SK-N-SH treated with all-trans-retinoic acid at 6 μM for 48 hours (cell line): ENCODE measurements at regions not wholly inside any gene's neighbourhood (a gene's known extent, or its start where the extent isn't known, plus 50 kb on each side); places are given as distances from the start of the nearest gene placed in this dataset.

Experiments
- ATAC-seq: fragments of 200-7000 bp; cut with Tn5 transposase; 3 replicates; pipeline ENCODE4 v1.9.1; 2020; ENCODE audit warnings: mild to moderate bottlenecking, moderate library complexity
- ARNTL ChIP-seq: fragments of 450-650 bp; formaldehyde crosslinking; IDR thresholded peaks from 2 replicates; pipeline ENCODE4 v1.5.0; 2020; ENCODE audit warnings: low read depth, mild to moderate bottlenecking, moderate library complexity, borderline replicate concordance
- BACH2 ChIP-seq: fragments of 250-450 bp; sonication (Bioruptor Pico); IDR thresholded peaks from 2 replicates; pipeline ENCODE4 v1.9.0; 2021; ENCODE audit warnings: mild to moderate bottlenecking, borderline replicate concordance
- CREB5 ChIP-seq: fragments of 250-450 bp; sonication (Bioruptor Pico); IDR thresholded peaks from 2 replicates; pipeline ENCODE4 v1.5.1; 2020; ENCODE audit warnings: low read depth, mild to moderate bottlenecking, moderate library complexity
- CSDC2 ChIP-seq: fragments of 250-450 bp; sonication (Bioruptor Pico); IDR thresholded peaks from 2 replicates; pipeline ENCODE4 v1.5.0; 2020; ENCODE audit warnings: mild to moderate bottlenecking, moderate library complexity
- CSRNP3 ChIP-seq: fragments of 250-450 bp; sonication (Bioruptor Pico); IDR thresholded peaks from 2 replicates; pipeline ENCODE4 v1.5.1; 2021; ENCODE audit warnings: mild to moderate bottlenecking, moderate library complexity
- ESRRG ChIP-seq: fragments of 250-450 bp; sonication (Bioruptor Pico); IDR thresholded peaks from 2 replicates; pipeline ENCODE4 v1.6.1; 2021; ENCODE audit warnings: mild to moderate bottlenecking
- GLIS3 ChIP-seq: fragments of 250-450 bp; sonication (Bioruptor Pico); IDR thresholded peaks from 2 replicates; pipeline ENCODE4 v1.5.0; 2020; ENCODE audit warnings: mild to moderate bottlenecking, moderate library complexity
- ISL1 ChIP-seq: fragments of 250-450 bp; sonication (Bioruptor Pico); IDR thresholded peaks from 2 replicates; pipeline ENCODE4 v2.1.2; 2022; ENCODE audit warnings: mild to moderate bottlenecking, moderate library complexity
- OSR1 ChIP-seq: fragments of 250-450 bp; sonication (Bioruptor Pico); IDR thresholded peaks from 2 replicates; pipeline ENCODE4 v1.8.0; 2022; ENCODE audit warnings: moderate library complexity, mild to moderate bottlenecking, inconsistent platforms
- PATZ1 ChIP-seq: fragments of 250-450 bp; sonication (Bioruptor Pico); IDR thresholded peaks from 2 replicates; pipeline ENCODE4 v1.8.0; 2020; ENCODE audit warnings: mild to moderate bottlenecking, moderate library complexity, borderline replicate concordance
- POU6F1 ChIP-seq: fragments of 250-450 bp; sonication (Bioruptor Pico); IDR thresholded peaks from 2 replicates; pipeline ENCODE4 v1.8.0; 2021; ENCODE audit warnings: low read depth, mild to moderate bottlenecking, moderate library complexity, borderline replicate concordance
- PPARA ChIP-seq: fragments of 250-450 bp; sonication (Bioruptor Pico); IDR thresholded peaks from 2 replicates; pipeline ENCODE4 v1.5.0; 2020; ENCODE audit warnings: mild to moderate bottlenecking, borderline replicate concordance
- RARB ChIP-seq: fragments of 250-450 bp; sonication (Bioruptor Pico); IDR thresholded peaks from 2 replicates; pipeline ENCODE4 v1.8.0; 2021; ENCODE audit warnings: mild to moderate bottlenecking, moderate library complexity
- TCF4 ChIP-seq: fragments of 250-450 bp; sonication (Bioruptor Pico); IDR thresholded peaks from 2 replicates; pipeline ENCODE4 v1.8.0; 2021; ENCODE audit warnings: mild to moderate bottlenecking, moderate library complexity, borderline replicate concordance
- TOX ChIP-seq: fragments of 250-450 bp; sonication (Bioruptor Pico); IDR thresholded peaks from 2 replicates; pipeline ENCODE4 v1.8.0; 2021; ENCODE audit warnings: mild to moderate bottlenecking, moderate library complexity, borderline replicate concordance
- TSHZ2 ChIP-seq: fragments of 250-450 bp; sonication (Bioruptor Pico); IDR thresholded peaks from 2 replicates; pipeline ENCODE4 v1.5.0; 2020; ENCODE audit warnings: mild to moderate bottlenecking, moderate library complexity
- ZC3H10 ChIP-seq: fragments of 250-450 bp; sonication (Bioruptor Pico); IDR thresholded peaks from 2 replicates; pipeline ENCODE4 v1.5.1; 2021; ENCODE audit warnings: mild to moderate bottlenecking, moderate library complexity
- ZFP3 ChIP-seq: fragments of 250-450 bp; sonication (Bioruptor Pico); IDR thresholded peaks from 2 replicates; pipeline ENCODE4 v1.5.0; 2020; ENCODE audit warnings: mild to moderate bottlenecking, moderate library complexity
- ZFP30 ChIP-seq: fragments of 450-650 bp; formaldehyde crosslinking; IDR thresholded peaks from 2 replicates; pipeline ENCODE4 v1.5.0; 2022; ENCODE audit warnings: mild to moderate bottlenecking, moderate library complexity
- ZNF565 ChIP-seq: fragments of 450-650 bp; formaldehyde crosslinking; conservative IDR thresholded peaks from 2 replicates; pipeline ENCODE4 v1.5.0; 2020; ENCODE audit warnings: low read depth, mild to moderate bottlenecking, moderate library complexity
- ZNF70 ChIP-seq: fragments of 450-650 bp; formaldehyde crosslinking; IDR thresholded peaks from 2 replicates; pipeline ENCODE4 v1.5.0; 2020; ENCODE audit warnings: mild to moderate bottlenecking, moderate library complexity
- ZNF8 ChIP-seq: fragments of 450-650 bp; formaldehyde crosslinking; IDR thresholded peaks from 2 replicates; pipeline ENCODE4 v1.5.0; 2020; ENCODE audit warnings: mild to moderate bottlenecking, moderate library complexity

- no peak for TF ChIP-seq TSHZ2 (CRISPR knock-in tag)
- TF ChIP-seq, all 23 proteins: peak for 0
Observed at GRCh38 chr2:18855027-18855426, 265.7 kb upstream of the NT5C1B start (continued).

GRCh38 chr2:18849841-18850578, 260.6 kb upstream of the NT5C1B start:
- no peak for ATAC-seq
- no peak for TF ChIP-seq POU6F1 (CRISPR knock-in tag)
- no peak for TF ChIP-seq ISL1
- no peak for TF ChIP-seq CSRNP3 (CRISPR knock-in tag)
- TF ChIP-seq RARB: no peak
- no peak for TF ChIP-seq TCF4 (CRISPR knock-in tag)
- TF ChIP-seq ZC3H10 (CRISPR knock-in tag): no peak
- TF ChIP-seq ARNTL (CRISPR knock-in tag): no peak
- TF ChIP-seq ZNF70 (CRISPR knock-in tag): no peak
- TF ChIP-seq ZFP3 (CRISPR knock-in tag): no peak
- no peak for TF ChIP-seq CREB5 (CRISPR knock-in tag)
- TF ChIP-seq CSDC2 (CRISPR knock-in tag): no peak
- no peak for TF ChIP-seq ZNF565 (CRISPR knock-in tag)
- TF ChIP-seq GLIS3 (CRISPR knock-in tag): no peak
- no peak for TF ChIP-seq ZNF8 (CRISPR knock-in tag)
- TF ChIP-seq PPARA (CRISPR knock-in tag): no peak
- no peak for TF ChIP-seq TOX (CRISPR knock-in tag)
- TF ChIP-seq TSHZ2 (CRISPR knock-in tag): no peak
- TF ChIP-seq OSR1 (CRISPR knock-in tag): no peak
- TF ChIP-seq ESRRG (CRISPR knock-in tag): no peak
- TF ChIP-seq BACH2 (CRISPR knock-in tag): no peak

- no peak for ATAC-seq
- no peak for TF ChIP-seq POU6F1 (CRISPR knock-in tag)
- TF ChIP-seq ZFP30 (CRISPR knock-in tag): no peak
- no peak for TF ChIP-seq PATZ1 (CRISPR knock-in tag)
- no peak for TF ChIP-seq CSRNP3 (CRISPR knock-in tag)
- TF ChIP-seq ZNF8 (CRISPR knock-in tag): no peak
- no peak for TF ChIP-seq ZFP3 (CRISPR knock-in tag)
- TF ChIP-seq ZNF70 (CRISPR knock-in tag): no peak
- TF ChIP-seq ZC3H10 (CRISPR knock-in tag): no peak
Observed at GRCh38 chr2:18848646-18849045, 259.3 kb upstream of the NT5C1B start.
